Ecto neural progenitor cell (in vitro differentiated cells): ENCODE measurements at regions not wholly inside any gene's neighbourhood (a gene's known extent, or its start where the extent isn't known, plus 50 kb on each side); places are given as distances from the start of the nearest gene placed in this dataset.
"Not testable (repeated sequence)": the region's sequence is repeated elsewhere in the genome, so short reads cannot be mapped to it uniquely, and the experiment has no call there.

ENCODE experiments used
- DNase-seq: peaks from one replicate; pipeline ENCODE4 v3.0.0-alpha.2; 2018; ENCODE audit warnings: low spot score

- DNase-seq, result no peak
Measured at GRCh38 chr15:81899730-81900129, 146.1 kb downstream of the MEX3B start.

DNA sequence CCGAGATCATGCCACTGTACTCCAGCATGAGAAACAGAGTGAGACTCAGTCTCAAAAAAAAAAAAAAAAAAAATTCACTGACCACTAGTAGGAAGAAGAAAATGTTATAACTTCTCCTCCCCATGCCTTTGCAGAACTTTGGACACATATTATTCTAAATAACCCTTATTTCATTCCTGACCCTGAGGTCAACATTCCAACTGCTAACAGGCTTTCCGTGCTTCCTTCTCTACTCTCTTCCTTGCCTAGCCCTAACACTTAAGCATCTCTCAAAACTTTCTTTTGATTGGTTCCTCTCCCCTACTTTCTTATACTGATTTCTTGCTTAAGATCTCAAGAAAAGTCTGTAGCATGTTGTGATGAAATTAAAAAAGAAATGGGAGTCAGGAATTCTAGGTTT is 146.8 kb downstream of the MEX3B start:
- no peak for DNase-seq

- no peak for DNase-seq
Measured at GRCh38 chr15:81897057-81897677, 148.7 kb downstream of the MEX3B start.

DNA sequence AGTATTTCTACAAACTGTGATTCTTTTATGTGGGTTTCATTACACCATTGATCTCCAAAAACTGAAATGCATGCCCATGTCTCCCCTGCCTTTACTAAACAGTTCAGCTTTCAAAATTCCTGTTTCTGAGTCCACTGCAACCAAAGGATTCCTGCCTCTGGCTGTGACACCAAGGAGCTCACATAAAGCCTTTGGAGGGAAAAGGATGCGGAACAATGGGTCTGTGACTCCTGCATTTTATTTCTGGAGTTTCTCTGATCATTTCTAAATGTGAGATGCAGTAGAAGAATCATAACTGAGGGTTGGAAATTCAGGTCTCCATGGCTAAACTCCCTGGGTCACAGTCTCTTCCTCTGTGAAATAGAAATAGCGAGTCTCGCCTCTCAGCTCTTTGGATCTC is 149.5 kb downstream of the MEX3B start:
- DNase-seq, result no peak

- no peak for DNase-seq
Measured at GRCh38 chr15:81895723-81896122, 150.1 kb downstream of the MEX3B start.

GRCh38 chr15:81894061-81894460 is 151.8 kb downstream of the MEX3B start:
- no peak for DNase-seq

DNA sequence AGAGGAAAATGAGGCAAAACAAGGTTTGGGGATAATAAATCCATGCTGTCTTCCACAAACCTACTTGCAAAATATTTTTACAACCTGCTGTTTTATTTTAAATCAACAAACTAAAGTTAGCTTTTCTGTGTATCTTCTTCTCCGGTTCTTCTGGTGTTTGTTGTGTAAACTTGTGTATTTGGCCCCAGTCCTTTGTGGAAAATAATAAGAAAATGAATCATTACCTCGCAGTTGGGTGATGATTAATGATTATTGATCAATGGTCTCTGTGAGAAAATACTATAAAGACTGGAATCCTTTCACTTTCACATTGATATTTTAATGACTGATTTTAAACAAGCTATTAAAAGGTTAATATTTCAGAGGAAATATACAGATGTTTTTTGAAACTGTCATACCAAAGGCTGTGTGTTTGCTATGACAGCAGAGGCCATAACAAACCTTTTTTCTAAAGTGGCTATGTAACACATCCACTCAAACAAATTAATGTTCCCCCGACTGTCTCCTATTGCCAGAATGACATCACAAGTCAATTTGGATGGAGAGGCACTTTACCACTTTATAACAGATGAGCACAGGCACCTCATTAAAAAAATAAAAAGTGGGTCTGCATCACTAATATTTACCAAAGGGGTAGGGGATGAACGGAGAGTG is 152.5 kb downstream of the MEX3B start:
- DNase-seq, result no peak

DNA sequence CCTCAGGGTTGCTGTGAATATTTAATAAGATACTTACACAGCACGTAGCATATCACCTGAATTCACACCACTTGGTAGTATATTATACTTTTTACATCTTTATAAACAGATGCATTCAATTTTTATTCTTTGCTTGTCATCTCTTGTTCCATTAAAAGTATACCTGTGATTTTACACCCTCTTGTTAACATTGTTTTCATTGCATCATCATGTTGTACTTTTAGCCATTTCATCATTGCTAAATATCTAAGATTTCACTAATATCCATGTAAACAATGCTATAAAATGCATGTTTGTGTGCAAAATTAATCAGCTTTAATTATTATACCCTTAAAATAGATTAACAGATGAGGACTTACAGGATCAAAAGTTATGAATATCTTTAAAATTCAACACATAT is 155.3 kb downstream of the MEX3B start:
- no peak for DNase-seq

DNA sequence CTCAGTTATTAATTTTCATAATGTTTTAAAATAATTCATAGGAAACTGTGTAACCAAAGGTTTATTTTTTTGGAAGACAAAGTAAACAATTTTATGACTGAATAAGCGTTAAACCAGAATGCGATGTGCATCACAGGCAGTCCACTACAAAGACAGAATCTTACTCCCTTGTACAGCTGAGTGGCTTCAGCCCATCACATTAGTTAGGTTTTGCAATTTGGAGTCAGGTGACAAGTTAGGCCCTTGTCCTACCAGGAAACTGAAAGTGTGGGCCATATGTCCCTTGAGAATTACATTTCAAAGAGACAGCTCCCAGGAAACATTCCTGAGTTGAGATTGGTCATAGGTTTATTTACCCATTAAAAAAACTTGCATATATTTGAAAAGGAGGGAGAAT is 156.3 kb downstream of the MEX3B start:
- DNase-seq, result no peak

DNA sequence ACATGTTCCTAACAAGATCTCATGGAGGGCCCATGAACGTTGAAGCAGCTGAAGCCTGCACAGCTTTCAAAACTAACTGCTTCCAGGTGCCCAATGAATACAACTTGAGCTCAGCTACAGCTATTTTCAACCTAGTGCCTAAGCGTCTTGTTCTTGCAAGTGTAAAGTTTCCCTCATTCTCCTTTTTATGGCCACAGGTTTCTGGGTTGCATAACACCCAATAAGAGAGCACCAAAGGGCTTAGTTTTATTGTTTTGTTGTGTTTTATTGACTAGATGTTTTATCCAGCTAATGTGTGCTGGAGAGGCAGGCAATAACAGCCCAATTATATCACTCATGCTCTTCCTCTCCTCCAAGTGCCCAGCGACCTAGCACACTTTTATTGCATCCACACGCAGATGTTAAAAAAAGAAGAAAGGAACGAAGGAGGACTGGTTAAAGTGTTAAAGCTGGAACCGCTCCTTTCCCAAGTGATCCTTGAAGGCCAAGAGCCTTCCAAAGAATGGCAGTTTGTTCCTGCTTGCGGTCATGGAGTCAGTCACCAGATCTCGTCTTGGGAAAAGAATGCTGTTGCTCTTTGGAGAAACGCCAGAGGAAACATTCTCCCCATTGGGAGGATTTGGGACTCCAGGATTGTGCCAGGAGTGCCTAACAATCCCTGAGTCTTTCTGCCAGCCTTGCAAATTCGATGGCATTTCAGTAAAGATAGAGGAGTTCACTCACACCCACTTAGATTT is 156.9 kb downstream of the MEX3B start:
- no peak for DNase-seq

- DNase-seq, result no peak
Measured at GRCh38 chr15:81887912-81888311, 157.9 kb downstream of the MEX3B start.

DNA sequence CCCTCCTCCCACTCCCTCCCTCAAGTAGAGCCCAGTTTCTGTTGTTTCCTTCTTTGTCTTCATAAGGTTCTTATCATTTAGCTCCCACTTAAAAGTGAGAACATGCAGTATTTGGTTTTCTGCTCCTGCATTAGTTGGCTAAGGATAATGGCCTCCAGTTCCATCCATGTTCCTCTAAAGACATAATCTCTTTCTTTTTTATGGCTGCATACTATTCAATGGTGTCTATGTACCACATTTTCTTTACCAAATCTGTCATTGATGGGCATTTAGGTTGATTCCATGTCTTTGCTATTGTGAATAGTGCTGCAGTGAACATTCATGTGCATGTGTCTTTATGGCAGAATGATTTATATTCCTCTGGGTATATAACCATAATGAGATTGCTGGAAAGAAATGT is 158.6 kb downstream of the MEX3B start:
- DNase-seq, result not testable (repeated sequence)

- DNase-seq, result no peak
Measured at GRCh38 chr15:81886591-81886990, 159.2 kb downstream of the MEX3B start.

GRCh38 chr15:81886080-81886479 is 159.7 kb downstream of the MEX3B start:
- DNase-seq, result no peak

DNA sequence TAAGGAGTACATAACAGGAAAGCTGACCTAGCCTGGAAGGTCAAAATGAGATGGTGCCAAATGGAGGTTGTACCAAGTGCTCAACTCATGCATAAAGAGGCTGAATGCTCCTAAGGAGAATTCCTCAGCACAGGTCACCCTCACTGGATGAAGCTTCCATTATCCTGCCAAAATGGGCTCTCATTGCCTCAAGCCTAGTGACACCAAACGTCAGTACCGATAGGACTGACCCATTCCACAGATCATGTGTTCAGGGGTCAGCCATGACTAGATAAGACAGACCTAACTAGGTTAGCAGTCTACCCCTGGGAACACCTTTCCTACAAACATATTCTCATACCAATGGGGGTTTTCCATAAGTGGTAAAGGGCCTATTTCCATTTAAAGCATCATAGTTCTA is 160.7 kb downstream of the MEX3B start:
- DNase-seq, result no peak

GRCh38 chr15:81882504-81882903 is 163.3 kb downstream of the MEX3B start:
- no peak for DNase-seq

DNA sequence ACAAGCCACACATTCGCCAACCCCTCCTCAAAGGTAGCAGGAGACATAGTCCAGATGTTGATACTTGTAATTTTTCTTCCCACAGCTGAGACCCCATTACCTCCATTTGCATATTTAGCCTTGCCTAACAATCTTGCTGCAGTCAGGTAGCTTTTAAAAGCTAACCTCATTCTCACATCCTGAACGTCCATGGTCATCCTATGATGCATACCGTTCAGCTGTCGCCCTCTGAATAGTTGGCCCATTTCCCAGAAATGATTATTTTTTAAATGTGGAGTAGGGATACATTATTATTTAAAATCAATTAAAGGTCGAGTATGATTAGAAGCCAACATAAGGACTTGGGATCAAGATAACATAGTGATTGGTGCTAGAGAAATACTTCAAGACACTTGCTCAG is 165.0 kb downstream of the MEX3B start:
- DNase-seq, result no peak

GRCh38 chr15:81880314-81880713 is 165.5 kb downstream of the MEX3B start:
- no peak for DNase-seq

- not testable (repeated sequence) for DNase-seq
Measured at GRCh38 chr15:81875717-81876116, 170.1 kb downstream of the MEX3B start.

- DNase-seq, result not testable (repeated sequence)
Measured at GRCh38 chr15:81870746-81871106, 175.1 kb downstream of the MEX3B start.

DNA sequence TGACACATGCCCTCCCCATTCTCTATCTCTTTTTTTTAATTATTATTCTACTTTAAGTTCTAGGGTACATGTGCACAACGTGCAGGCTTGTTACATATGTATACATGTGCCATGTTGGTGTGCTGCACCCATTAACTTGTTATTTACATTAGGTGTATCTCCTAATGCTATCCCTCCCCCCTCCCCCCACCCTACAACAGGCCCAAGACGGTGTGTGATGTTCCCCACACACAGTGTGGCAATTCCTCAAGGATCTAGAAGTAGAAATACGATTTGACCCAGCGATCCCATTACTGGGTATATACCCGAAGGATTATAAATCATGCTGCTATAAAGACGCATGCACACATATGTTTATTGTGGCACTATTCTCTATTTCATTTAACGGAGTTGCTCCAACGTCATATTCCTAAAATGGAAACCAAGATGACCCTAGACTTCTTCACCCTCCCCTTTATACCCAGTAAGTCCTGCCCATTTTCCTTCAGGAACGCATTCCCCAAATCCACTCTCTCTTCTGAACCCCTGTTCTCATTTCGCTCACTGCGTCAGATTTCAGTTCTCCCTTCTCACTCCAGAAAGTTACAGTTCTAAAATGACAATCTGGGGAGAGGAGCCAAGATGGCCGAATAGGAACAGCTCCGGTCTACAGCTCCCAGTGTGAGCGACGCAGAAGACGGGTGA is 175.6 kb downstream of the MEX3B start:
- DNase-seq, result not testable (repeated sequence)

GRCh38 chr15:81869161-81869954 is 176.5 kb downstream of the MEX3B start:
- no peak for DNase-seq
